ENCODE measurements at regions not wholly inside any gene's neighbourhood (a gene's known extent, or its start where the extent isn't known, plus 50 kb on each side); places are given as distances from the start of the nearest gene placed in this dataset.
"Not testable (repeated sequence)": the region's sequence is repeated elsewhere in the genome, so short reads cannot be mapped to it uniquely, and the experiment has no call there.

DNA sequence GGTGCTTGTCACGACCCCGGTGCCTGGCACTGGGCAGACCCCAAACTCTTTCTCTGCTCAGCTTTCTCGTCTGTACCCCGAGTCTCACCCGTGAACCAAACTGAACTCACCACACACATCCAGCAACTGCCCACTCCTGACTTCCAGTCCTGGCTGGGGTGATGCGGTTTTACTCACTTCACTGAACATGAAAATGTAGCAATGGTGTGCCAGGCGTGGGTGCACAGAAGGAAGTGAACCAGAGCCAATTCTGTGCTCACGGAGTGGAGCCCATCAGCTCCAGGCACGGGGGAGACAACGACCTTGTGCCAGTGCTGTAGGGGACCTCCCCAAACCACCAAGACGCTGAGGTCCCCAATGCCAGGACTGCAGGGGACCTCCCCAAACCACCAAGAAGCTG lies 78.7 kb upstream of the AFDN start:
- Histone ChIP-seq H3K4me3 (ENCODE audit: low read depth in 1 of 3, low read length in 3 of 3) (no peak overlapping the region), H3K27me3 (ENCODE audit: control insufficient read depth in 3 of 3, insufficient read depth in 3 of 3, low read length in 3 of 3) (no peaks in the 10 kb centered on the region), H3K36me3 (ENCODE audit: control insufficient read depth in 3 of 3, insufficient read depth in 2 of 3, low read depth in 1 of 3, low read length in 3 of 3) (no peaks in the 10 kb centered on the region), H3K4me1 (ENCODE audit: control insufficient read depth in 3 of 3, insufficient read depth in 2 of 3, low read depth in 1 of 3, low read length in 2 of 3) (peaks cover 0 to 6% (median 0%) of the 10 kb centered on the region in 3 donors), H3K27ac (ENCODE audit: low read depth in 1 of 3, low read length in 2 of 3) (no peak overlapping the region), H3K9me3 (ENCODE audit: control insufficient read depth in 2 of 2, insufficient read depth in 1 of 2, low read depth in 1 of 2, low read length in 1 of 2) (peaks cover 0 to 11% of the 10 kb centered on the region in 2 donors)
- DNase-seq (no peak), FAIRE-seq (no peak)
- WGBS, 3 donors = 85 to 90% (median 85%) methylated on average over 11 of the region's 11 CpGs

DNA sequence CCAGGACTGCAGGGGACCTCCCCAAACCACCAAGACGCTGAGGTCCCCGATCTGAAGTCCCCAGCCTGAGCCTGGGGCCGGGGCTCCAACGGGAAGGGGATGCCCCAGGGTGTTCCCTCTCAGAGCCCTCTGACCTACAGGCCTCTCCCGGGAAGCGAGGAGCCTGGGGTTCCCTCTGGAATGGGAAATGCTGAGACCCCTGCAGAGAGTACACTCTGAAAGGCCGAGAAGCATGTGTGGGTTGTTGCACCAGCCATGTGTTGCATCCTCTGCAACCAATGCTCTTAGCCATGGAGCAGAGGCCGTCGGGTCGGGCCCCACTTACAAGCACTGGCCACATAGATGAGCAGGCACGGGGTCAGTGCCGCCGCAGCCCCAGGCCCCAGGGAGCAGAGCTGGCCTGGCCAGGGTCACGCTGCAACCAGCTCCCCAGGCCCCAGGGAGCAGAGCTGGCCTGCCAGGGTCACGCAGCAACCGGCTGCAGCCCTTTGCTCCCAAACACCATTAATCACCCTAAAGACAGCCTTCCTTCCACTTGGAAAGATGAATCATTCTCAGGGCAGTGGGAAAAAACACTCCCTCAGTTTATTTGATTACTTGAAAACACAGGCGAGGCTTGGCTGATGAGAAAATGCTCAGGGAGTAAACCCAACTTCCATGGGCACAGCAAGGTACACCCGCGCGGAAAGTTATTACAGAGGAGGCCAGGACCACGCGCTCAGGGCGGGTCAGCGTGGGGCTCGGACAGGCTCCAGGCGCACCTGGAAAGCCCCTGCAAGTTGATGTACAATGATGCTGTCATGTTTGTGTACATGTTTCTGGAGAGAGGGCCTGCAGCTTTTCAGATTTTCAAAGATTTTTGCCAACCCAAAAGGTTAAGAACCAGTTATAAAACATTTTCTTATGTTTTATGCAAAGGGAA lies 78.0 kb upstream of the AFDN start:
- H3K4me3 ChIP-seq (ENCODE audit: low read depth in 1 of 3, low read length in 3 of 3) = no peak overlapping the region
- WGBS, 3 donors = 67 to 75% (median 74%) methylated on average over 26 of the region's 26 CpGs
- H3K36me3 ChIP-seq (ENCODE audit: control insufficient read depth in 3 of 3, insufficient read depth in 2 of 3, low read depth in 1 of 3, low read length in 3 of 3) = no peaks in the 10 kb centered on the region
- FAIRE-seq (no peak), DNase-seq (peak in 1 of 2 donors; percentile 32)
- H3K9me3 ChIP-seq (ENCODE audit: control insufficient read depth in 2 of 2, insufficient read depth in 1 of 2, low read depth in 1 of 2, low read length in 1 of 2) = peaks cover 0 to 7% of the 10 kb centered on the region in 2 donors
- no peaks in the 10 kb centered on the region for H3K27me3 ChIP-seq (ENCODE audit: control insufficient read depth in 3 of 3, insufficient read depth in 3 of 3, low read length in 3 of 3)
- no peak overlapping the region for H3K27ac ChIP-seq (ENCODE audit: low read depth in 1 of 3, low read length in 2 of 3)
- H3K4me1 ChIP-seq (ENCODE audit: control insufficient read depth in 3 of 3, insufficient read depth in 2 of 3, low read depth in 1 of 3, low read length in 2 of 3) = peaks cover 0 to 6% (median 0%) of the 10 kb centered on the region in 3 donors

DNA sequence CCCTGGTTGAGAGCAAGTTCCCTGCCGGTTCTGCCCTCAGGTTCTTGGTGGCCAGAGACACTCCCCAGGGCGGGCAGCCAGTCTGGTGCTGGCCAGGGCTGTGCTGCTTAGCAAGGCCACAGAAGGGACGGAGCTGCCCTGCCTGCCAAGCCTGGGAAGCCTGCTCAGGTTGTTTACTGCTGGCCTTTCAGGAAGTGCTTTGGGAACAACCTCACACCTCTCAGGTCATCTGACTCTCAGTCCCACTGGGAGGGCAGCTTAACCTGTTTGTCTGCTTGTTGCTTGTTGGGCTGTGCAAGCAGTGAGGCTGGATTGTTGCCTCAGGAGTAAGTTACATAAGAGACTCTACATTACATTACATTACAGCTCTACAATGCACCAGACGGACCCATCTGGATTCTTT lies 75.8 kb upstream of the AFDN start:
- no peak for FAIRE-seq
- Histone ChIP-seq H3K36me3 (ENCODE audit: control insufficient read depth in 3 of 3, insufficient read depth in 2 of 3, low read depth in 1 of 3, low read length in 3 of 3) (no peaks in the 10 kb centered on the region), H3K9me3 (ENCODE audit: control insufficient read depth in 2 of 2, insufficient read depth in 1 of 2, low read depth in 1 of 2, low read length in 1 of 2) (no peaks in the 10 kb centered on the region), H3K4me3 (ENCODE audit: low read depth in 1 of 3, low read length in 3 of 3) (no peak overlapping the region), H3K27ac (ENCODE audit: low read depth in 1 of 3, low read length in 2 of 3) (no peak overlapping the region), H3K27me3 (ENCODE audit: control insufficient read depth in 3 of 3, insufficient read depth in 3 of 3, low read length in 3 of 3) (no peaks in the 10 kb centered on the region), H3K4me1 (ENCODE audit: control insufficient read depth in 3 of 3, insufficient read depth in 2 of 3, low read depth in 1 of 3, low read length in 2 of 3) (peaks cover 0 to 6% (median 0%) of the 10 kb centered on the region in 3 donors)
- 46 to 61% (median 60%) methylated on average over 4 of the region's 4 CpGs for whole genome bisulfite sequencing, 3 donors
- peak; percentile 64 to 83 for DNase-seq

DNA sequence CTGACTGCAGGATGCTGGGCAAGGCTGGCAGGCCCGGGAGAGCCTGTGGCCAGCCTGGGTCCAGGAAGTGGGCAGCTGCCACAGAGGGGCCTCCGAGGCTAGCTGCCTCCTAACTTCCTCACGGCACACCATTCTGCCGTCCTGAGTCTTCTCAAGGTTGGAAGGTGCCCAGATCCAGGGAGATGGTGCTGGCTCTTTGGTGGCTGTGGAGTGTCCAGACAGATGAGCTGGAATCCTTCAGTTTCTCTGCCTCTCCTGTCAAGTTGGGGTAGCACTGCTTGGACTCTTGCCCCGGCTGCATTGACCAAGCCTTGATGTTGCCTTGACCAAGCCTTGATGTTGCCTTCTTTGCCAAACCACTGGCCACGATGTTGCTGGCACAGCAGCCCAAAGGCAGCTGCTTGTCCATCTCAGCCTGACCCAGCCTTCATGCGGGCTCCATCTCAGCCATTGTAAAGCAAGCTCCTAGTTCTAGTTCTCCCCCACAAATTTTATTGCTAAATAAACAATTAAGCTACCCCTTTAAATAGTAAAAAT lies 75.1 kb upstream of the AFDN start:
- no peak overlapping the region for H3K27ac ChIP-seq (ENCODE audit: low read depth in 1 of 3, low read length in 2 of 3)
- FAIRE-seq (no peak), DNase-seq (no peak)

DNA sequence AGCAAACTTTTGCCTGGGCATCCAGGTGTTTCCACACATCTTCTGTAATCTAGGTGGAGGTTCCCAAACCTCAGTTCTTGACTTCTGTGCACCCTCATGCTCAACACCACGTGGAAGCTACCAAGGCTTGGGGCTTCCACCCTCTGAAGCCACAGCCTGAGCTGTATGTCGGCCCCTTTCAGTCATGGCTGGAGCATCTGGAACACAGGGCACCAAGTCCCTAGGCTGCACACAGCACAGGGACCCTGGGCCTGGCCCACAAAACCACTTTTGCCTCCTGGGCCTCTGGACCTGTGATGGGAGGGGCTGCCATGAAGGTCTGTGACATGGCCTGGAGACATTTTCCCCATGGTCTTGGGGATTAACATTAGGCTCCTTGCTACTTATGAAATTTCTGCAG lies 73.4 kb upstream of the AFDN start:
- not testable (repeated sequence) for H3K36me3 ChIP-seq (ENCODE audit: control insufficient read depth in 3 of 3, insufficient read depth in 2 of 3, low read depth in 1 of 3, low read length in 3 of 3); H3K4me1 ChIP-seq (ENCODE audit: control insufficient read depth in 3 of 3, insufficient read depth in 2 of 3, low read depth in 1 of 3, low read length in 2 of 3); H3K9me3 ChIP-seq (ENCODE audit: control insufficient read depth in 2 of 2, insufficient read depth in 1 of 2, low read depth in 1 of 2, low read length in 1 of 2); DNase-seq; H3K27me3 ChIP-seq (ENCODE audit: control insufficient read depth in 3 of 3, insufficient read depth in 3 of 3, low read length in 3 of 3); FAIRE-seq; H3K27ac ChIP-seq (ENCODE audit: low read depth in 1 of 3, low read length in 2 of 3); H3K4me3 ChIP-seq (ENCODE audit: low read depth in 1 of 3, low read length in 3 of 3)
- 58 to 85% (median 73%) methylated on average over 2 of the region's 2 CpGs for WGBS, 3 donors

More for the DNA sequence above, 75.1 kb upstream of the AFDN start:
- Histone ChIP-seq H3K27me3 (ENCODE audit: control insufficient read depth in 3 of 3, insufficient read depth in 3 of 3, low read length in 3 of 3) (no peaks in the 10 kb centered on the region), H3K4me3 (ENCODE audit: low read depth in 1 of 3, low read length in 3 of 3) (no peak overlapping the region), H3K9me3 (ENCODE audit: control insufficient read depth in 2 of 2, insufficient read depth in 1 of 2, low read depth in 1 of 2, low read length in 1 of 2) (no peaks in the 10 kb centered on the region), H3K4me1 (ENCODE audit: control insufficient read depth in 3 of 3, insufficient read depth in 2 of 3, low read depth in 1 of 3, low read length in 2 of 3) (peaks cover 0 to 6% (median 0%) of the 10 kb centered on the region in 3 donors), H3K36me3 (ENCODE audit: control insufficient read depth in 3 of 3, insufficient read depth in 2 of 3, low read depth in 1 of 3, low read length in 3 of 3) (no peaks in the 10 kb centered on the region)
- WGBS, 3 donors = 63 to 80% (median 73%) methylated on average over 7 of the region's 7 CpGs

DNA sequence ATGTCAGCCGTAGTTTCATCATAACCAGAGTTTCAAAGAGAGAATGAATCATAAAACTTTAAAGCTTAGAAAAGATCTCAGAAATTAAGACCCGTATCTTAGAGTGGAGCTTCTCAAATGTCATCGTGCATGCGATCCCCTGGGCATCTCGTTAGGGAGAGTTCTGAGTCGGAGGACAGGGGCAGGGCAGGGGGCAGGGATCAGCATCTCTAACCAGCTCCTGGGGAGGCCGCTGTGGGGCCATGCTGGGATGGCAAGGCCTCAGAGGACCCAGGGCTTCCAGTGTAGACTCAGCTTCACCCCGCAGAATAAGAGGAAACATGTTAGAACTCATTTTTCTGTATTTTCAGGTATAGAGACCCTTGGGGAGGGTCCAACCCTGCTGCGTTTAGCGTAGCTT lies 72.0 kb upstream of the AFDN start:
- Histone ChIP-seq H3K4me1 (ENCODE audit: control insufficient read depth in 3 of 3, insufficient read depth in 2 of 3, low read depth in 1 of 3, low read length in 2 of 3) (no peaks in the 10 kb centered on the region), H3K27me3 (ENCODE audit: control insufficient read depth in 3 of 3, insufficient read depth in 3 of 3, low read length in 3 of 3) (no peaks in the 10 kb centered on the region), H3K4me3 (ENCODE audit: low read depth in 1 of 3, low read length in 3 of 3) (no peak overlapping the region), H3K9me3 (ENCODE audit: control insufficient read depth in 2 of 2, insufficient read depth in 1 of 2, low read depth in 1 of 2, low read length in 1 of 2) (no peaks in the 10 kb centered on the region), H3K27ac (ENCODE audit: low read depth in 1 of 3, low read length in 2 of 3) (no peak overlapping the region), H3K36me3 (ENCODE audit: control insufficient read depth in 3 of 3, insufficient read depth in 2 of 3, low read depth in 1 of 3, low read length in 3 of 3) (no peaks in the 10 kb centered on the region)
- no peak for DNase-seq
- no peak for FAIRE-seq
- WGBS, 3 donors = 90 to 94% (median 90%) methylated on average over 10 of the region's 10 CpGs

DNA sequence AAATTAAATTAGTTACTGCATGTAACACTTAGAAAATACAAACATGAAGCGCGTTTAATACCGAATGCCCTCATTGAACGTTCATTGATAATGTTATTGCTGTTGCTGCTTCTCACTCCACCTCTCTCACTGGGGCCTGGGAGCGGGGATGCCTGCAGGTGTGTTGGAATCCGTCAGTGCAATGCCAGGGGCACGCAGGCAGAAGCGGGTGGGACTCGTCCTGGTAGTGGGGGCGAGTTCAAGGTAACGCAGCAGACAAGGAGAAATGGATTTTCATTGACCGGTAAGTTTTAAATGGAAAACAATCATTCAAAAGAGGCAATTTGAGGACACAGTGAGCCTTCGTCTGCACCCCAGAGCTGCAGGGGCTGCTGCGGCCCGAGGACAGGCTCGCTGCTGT lies 71.2 kb upstream of the AFDN start:
- no peak for DNase-seq
- FAIRE-seq = no peak
- 93 to 96% (median 95%) methylated on average over 16 of the region's 16 CpGs for WGBS, 3 donors

DNA sequence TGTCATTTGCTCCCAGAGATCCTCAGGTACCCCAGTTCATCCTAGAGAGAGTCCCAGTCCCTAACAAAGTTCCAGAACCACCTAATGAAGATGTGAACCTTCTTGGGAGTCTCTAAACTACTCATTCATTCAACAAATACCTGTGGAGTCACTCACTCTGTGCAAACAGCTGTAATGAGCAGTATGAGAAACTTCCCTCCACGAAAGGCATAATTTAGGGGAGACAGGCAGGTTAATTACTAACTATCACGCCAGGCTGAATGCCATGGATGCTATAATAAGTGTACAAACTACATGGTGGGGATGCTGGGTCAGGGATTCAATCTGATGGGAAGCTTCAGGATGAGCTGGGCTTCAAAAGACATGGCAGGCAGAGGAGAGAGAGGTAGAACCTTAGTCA lies 70.1 kb upstream of the AFDN start:
- H3K4me3 ChIP-seq (ENCODE audit: low read depth in 1 of 3, low read length in 3 of 3) = no peak overlapping the region
- peaks cover 0 to 7% (median 0%) of the 10 kb centered on the region in 3 donors for H3K4me1 ChIP-seq (ENCODE audit: control insufficient read depth in 3 of 3, insufficient read depth in 2 of 3, low read depth in 1 of 3, low read length in 2 of 3)
- no peaks in the 10 kb centered on the region for H3K27me3 ChIP-seq (ENCODE audit: control insufficient read depth in 3 of 3, insufficient read depth in 3 of 3, low read length in 3 of 3)
- no peak for DNase-seq
- 42 to 75% (median 46%) methylated on average over 2 of the region's 2 CpGs for WGBS, 3 donors
- no peaks in the 10 kb centered on the region for H3K9me3 ChIP-seq (ENCODE audit: control insufficient read depth in 2 of 2, insufficient read depth in 1 of 2, low read depth in 1 of 2, low read length in 1 of 2)
- no peaks in the 10 kb centered on the region for H3K36me3 ChIP-seq (ENCODE audit: control insufficient read depth in 3 of 3, insufficient read depth in 2 of 3, low read depth in 1 of 3, low read length in 3 of 3)
- FAIRE-seq = no peak
- no peak overlapping the region for H3K27ac ChIP-seq (ENCODE audit: low read depth in 1 of 3, low read length in 2 of 3)

More for the DNA sequence above, 71.2 kb upstream of the AFDN start:
- no peaks in the 10 kb centered on the region for H3K9me3 ChIP-seq (ENCODE audit: control insufficient read depth in 2 of 2, insufficient read depth in 1 of 2, low read depth in 1 of 2, low read length in 1 of 2)
- H3K27me3 ChIP-seq (ENCODE audit: control insufficient read depth in 3 of 3, insufficient read depth in 3 of 3, low read length in 3 of 3) = no peaks in the 10 kb centered on the region
- H3K27ac ChIP-seq (ENCODE audit: low read depth in 1 of 3, low read length in 2 of 3) = no peak overlapping the region
- no peaks in the 10 kb centered on the region for H3K4me1 ChIP-seq (ENCODE audit: control insufficient read depth in 3 of 3, insufficient read depth in 2 of 3, low read depth in 1 of 3, low read length in 2 of 3)
- H3K36me3 ChIP-seq (ENCODE audit: control insufficient read depth in 3 of 3, insufficient read depth in 2 of 3, low read depth in 1 of 3, low read length in 3 of 3) = no peaks in the 10 kb centered on the region
- no peak overlapping the region for H3K4me3 ChIP-seq (ENCODE audit: low read depth in 1 of 3, low read length in 3 of 3)

Measured in small intestine (tissue), 7 donors.